Muscle of back (tissue), 3 donors: ENCODE measurements at regions not wholly inside any gene's neighbourhood (a gene's known extent, or its start where the extent isn't known, plus 50 kb on each side); places are given as distances from the start of the nearest gene placed in this dataset.

ENCODE experiments used
- DNase-seq, 3 donors: peaks; one replicate each; pipeline versions ENCODE4 v3.0.0 to v3.0.0-alpha.2; 2013

GRCh38 chr15:57823325-57823882 lies 116.9 kb downstream of the POLR2M start:
- DNase-seq: no peak

DNA sequence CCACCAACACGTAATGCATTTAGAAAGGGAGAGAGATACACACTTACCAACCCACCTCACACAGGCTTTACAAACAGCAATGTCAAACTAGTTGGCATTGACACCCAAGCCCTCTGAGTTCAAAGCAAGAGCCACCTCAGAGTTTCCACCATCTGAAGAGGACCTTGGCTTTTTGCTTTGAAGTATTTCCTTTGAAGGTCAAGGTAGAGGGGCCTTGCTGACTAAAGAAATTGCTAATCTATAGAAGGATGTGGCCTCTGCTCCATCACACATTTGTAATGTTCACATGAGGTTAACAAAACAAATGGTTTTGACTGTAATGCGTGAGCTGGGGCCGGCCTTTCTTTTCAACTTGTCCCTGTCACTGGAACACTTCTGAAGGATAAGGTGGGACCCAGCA lies 117.7 kb downstream of the POLR2M start:
- no peak for DNase-seq

DNA sequence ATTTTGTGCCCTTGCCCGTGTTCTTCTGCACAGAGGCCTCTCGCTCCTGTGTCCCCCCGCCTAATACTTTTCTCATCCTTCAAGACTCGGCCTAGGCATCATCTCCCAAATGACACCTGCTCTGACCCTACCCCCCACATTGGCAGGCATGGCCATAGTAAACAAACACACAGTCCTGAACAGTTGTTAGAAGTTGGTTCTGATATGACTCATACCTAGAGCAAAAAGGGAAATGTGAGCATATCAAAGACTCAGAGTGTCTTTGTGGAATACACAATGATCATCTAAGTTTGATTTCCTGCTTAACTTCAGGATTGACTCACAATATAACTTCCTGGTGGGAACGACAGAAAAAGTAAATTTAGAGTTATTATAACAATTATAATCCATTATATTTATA lies 120.5 kb downstream of the POLR2M start:
- no peak for DNase-seq

DNA sequence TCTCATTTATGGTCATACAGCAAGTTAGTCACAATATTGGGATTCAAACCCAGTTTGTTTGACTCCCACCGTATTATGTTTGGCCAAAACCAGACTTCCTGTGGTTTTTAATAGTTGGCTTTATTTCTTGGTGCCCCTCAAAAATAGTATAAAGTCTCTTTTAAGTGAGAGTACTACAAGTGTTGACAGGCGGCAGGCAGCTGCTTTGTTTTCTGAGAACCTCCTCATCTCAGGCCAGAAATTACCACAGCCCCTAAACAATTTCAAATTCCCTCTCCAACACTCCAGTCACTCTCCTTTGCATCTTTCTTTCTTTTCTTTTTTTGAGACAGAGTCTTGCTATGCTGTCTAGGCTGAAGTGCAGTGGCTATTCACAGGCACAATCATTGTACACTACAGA lies 121.5 kb downstream of the POLR2M start:
- no peak for DNase-seq

DNA sequence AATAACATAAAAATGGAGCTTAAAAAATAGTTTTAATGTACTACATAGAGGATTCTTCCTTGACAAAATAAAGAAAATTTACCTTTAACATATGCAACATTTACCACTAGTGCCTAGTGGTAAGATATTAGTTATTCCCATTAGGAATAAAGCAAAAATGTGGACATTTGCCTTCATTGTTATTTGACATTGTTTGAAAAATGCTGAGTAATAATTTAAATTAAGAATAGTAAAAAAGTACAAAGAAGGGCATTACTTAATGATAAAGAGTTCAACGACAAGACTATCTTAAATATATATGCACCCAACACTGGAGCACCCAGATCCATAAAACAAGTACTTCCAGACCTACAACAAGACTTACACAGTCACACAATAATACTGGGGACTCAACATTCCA lies 125.7 kb downstream of the POLR2M start:
- DNase-seq: no peak

GRCh38 chr15:57835119-57835518 lies 128.6 kb downstream of the POLR2M start:
- DNase-seq: no peak

DNA sequence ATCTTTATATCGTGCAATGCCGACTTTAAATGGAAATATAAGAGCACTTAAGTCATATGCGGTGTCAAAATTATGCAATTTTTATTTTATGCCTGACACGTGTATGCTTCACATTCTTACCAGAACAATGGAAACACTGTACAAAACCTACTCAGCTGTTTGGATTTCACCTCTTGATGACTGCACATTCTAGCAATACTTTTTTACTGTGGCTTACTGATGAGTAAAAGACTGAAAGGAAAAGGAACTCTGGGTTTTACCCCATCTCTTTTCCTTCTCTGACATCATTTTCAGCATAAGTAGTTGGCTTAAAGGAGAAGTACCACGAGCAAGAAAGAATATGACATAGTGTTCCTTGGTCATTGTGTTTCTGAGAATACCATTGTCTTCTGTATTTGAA lies 142.8 kb downstream of the POLR2M start:
- no peak for DNase-seq

- peak; percentile 38 to 75 (median 40) for DNase-seq
These were observed 148.0 kb downstream of the POLR2M start for GRCh38 chr15:57854531-57854930.

- no peak for DNase-seq
These were observed 151.4 kb downstream of the POLR2M start for GRCh38 chr15:57857871-57858270.

GRCh38 chr15:57859130-57859685 lies 152.7 kb downstream of the POLR2M start:
- DNase-seq: no peak

DNA sequence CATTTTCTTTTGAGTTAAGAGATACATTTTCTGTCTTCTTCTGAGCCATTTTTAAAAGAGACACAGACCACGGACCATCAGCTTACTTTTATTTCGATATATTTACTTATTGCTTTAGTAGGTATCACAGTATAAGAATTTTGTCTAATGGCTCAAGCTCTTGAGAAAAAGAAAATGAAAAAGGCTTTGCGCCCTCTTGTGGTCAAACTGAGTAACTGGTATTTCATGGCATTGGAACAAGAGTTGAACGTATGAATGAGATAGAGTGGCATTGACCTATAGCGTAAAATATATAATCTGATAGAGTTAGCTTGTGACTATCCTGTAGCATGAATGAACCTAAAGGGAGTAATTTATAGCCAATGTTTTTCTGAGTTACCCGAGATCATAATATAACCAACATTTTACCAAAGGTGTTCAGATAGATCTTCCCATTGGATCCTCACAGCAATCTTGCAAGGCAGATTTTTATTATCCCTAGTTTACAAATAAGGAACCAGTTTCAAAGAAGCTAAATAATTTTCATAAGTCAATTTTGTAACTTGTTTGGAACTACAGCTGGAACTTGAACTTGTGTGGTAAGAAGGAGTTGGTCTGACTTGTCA lies 154.6 kb downstream of the POLR2M start:
- peak; percentile 62 to 75 (median 68) for DNase-seq

DNA sequence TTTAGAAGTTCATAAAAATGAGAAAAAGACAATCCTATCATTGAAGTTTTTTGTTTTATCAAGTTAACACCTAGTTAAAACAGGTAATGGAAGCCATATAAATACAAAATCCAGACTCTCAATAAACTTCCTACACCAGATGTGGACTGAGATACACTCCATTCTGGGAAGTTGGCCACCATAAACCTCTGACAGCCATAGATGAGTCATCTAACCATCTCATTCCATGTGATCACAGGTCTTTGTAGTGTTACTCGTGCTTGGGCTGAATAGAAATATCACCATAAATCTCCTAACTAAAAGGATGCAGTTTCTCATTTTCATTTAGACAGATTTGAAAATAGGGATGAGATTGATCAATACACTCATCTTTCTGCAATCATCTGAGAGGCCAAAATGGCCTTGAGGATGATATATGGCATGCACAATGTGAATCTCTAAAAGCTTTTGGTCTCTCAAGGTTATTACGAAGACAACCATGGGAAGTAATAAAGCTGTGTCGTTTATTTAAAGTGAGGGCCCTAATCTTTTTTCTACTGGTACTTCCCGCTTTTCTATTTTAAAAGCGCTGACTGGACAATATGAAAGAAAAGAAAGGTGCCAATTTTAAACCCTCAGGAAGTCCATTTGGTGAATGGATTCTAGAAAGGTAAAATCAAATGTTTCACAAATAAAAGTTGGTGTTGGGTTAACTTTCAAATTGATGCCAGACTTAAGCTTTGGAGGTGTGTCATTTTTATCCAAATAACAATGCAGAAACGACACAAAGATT lies 155.5 kb downstream of the POLR2M start:
- DNase-seq: peak in 1 of 3 donors; percentile 64

DNA sequence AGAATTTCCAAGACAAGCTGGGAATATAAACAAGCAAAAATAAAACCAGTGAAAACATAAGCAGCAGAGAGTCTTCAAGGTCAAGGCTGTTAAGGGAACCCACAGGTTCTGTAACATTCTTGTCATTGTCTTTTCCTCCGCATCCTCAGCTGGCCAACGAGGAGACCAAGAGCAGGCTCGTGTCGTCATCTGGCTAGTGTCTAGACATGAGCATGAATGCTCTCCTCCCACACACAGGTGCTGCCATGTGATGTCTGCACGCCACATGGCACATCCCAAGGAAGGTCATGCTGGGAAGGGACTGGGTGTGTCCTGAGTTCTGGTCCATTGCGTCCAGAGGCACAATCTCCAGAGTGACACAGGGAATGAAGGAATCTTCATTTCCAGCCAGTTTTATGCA lies 156.2 kb downstream of the POLR2M start:
- no peak for DNase-seq

GRCh38 chr15:57865294-57865693 lies 158.8 kb downstream of the POLR2M start:
- no peak for DNase-seq

GRCh38 chr15:57866149-57866736 lies 159.7 kb downstream of the POLR2M start:
- DNase-seq: peak in 2 of 3 donors; percentile 25 to 45

GRCh38 chr15:57867970-57868798 lies 161.7 kb downstream of the POLR2M start:
- DNase-seq: no peak

DNA sequence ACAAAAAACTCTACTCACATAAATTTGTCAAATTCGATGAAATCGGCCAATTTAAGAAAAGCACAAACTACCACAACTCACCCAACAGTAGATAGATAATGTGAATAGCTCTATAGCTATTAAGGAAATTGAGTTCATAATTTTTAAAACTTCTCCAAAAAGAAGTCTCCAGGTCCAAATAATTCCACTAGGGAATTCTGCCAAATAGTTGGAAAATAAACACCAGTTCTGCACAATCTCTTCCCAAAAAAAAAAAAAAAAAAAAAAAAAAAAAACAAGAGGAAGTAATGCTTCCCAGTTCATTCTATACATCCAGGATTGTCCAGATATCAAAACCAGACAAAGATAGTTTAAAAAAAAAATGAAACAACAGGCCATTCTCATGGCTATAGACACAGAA lies 164.2 kb downstream of the POLR2M start:
- no peak for DNase-seq

GRCh38 chr15:57872281-57873030 lies 165.9 kb downstream of the POLR2M start:
- DNase-seq: peak in 1 of 3 donors; percentile 55

- peak in 1 of 3 donors; percentile 71 for DNase-seq
These were observed 167.2 kb downstream of the POLR2M start for GRCh38 chr15:57873564-57874209.

DNA sequence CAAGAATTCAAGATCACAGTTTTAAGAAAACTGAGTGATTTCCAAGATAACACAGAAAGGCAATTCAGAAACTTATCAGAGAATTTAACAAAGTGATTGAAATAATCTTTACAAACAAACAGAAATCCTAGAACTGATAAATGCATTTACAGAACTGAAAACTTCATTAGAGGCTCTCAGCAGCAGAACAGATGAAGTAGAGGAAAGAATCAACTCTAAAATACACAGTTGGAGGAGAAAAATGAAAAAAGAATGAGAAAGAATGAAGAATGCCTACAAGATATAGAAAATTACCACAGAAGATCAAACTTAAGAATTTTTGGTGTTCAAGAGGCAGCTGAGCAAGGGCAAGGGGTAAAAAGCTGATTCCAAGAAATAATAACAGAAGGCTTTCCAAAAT lies 168.8 kb downstream of the POLR2M start:
- DNase-seq: no peak
